ENCODE measurements at regions not wholly inside any gene's neighbourhood (a gene's known extent, or its start where the extent isn't known, plus 50 kb on each side); places are given as distances from the start of the nearest gene placed in this dataset.

DNA sequence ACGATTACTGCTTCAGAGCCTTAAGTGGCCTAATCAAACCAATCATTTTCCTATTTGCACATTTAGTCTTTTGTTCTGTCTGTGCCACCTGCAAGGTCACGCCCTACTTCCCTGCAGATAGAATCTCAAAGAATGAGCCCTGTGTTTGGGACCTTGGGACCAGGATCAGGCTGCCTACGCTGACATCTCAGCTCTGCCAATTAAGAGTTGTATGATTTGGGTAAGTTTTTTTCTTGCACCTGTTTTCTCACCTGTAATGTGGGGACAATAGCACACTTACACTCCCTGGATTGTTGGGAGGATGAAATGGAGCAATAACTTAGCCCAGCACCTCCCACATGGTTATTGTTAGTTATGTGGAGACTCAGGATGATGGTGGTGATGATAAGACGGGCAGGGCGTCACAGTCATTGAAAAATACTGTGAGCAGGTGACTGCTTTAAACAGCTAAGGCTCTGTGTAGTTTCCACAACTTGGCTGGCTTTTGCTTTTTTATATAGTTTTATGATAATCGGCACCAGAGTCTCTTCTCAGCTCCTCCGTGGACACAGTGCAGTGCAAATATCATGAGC, 155.0 kb downstream of the ADAMTS15 start:
- TF ChIP-seq, protein P1, sequence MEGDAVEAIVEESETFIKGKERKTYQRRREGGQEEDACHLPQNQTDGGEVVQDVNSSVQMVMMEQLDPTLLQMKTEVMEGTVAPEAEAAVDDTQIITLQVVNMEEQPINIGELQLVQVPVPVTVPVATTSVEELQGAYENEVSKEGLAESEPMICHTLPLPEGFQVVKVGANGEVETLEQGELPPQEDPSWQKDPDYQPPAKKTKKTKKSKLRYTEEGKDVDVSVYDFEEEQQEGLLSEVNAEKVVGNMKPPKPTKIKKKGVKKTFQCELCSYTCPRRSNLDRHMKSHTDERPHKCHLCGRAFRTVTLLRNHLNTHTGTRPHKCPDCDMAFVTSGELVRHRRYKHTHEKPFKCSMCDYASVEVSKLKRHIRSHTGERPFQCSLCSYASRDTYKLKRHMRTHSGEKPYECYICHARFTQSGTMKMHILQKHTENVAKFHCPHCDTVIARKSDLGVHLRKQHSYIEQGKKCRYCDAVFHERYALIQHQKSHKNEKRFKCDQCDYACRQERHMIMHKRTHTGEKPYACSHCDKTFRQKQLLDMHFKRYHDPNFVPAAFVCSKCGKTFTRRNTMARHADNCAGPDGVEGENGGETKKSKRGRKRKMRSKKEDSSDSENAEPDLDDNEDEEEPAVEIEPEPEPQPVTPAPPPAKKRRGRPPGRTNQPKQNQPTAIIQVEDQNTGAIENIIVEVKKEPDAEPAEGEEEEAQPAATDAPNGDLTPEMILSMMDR (IDR thresholded peaks at IDR 0.05) = no peak
- DNase-seq (ENCODE audit: low spot score) (no peak), ATAC-seq (ENCODE audit: low FRiP score) (no peak)

DNA sequence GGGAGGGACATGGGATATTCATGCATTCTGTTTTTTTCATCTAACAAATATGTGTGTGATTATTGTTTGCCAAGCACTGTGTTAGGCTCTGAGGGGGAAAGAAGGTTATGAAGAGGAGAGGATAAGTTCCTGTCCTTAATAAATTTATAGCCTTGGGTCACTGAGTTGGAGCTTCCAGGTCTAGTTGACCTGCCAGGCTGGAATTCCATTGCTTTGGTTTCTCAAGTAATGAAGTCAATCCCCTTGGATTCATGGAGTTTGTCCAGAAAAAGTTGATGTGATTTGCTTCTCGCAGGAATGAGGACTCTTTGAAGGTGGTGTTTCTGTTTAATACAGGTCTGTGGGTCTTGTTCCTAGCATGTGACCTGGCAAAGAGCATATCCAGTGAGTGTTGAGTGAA, 156.2 kb downstream of the ADAMTS15 start:
- ATAC-seq (ENCODE audit: low FRiP score) (no peak), DNase-seq (ENCODE audit: low spot score) (no peak)
- TF ChIP-seq, protein P1 (IDR thresholded peaks at IDR 0.05) = no peak

DNA sequence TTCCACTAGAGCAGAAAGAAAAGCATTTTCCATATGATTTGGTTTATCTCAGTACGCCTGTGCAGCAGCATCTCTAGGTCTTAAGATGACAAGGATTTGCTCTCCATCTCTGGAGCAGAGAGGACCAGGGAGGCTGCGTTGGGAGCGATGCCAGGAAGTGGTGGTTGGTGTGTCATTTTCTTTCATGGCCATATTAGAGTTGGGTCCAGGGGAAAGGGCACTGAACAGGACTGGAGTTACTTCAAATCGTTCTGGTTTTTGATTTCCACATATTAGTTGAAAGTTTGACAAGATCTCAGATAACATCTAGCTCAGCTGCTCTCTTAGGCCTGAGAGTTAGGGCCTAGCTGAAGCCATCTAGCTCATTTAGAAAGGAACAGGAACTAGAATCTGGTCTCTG, 157.7 kb downstream of the ADAMTS15 start:
- TF ChIP-seq, protein P1 (IDR thresholded peaks at IDR 0.05) = no peak
- DNase-seq (ENCODE audit: low spot score) = no peak
- no peak for ATAC-seq (ENCODE audit: low FRiP score)

DNA sequence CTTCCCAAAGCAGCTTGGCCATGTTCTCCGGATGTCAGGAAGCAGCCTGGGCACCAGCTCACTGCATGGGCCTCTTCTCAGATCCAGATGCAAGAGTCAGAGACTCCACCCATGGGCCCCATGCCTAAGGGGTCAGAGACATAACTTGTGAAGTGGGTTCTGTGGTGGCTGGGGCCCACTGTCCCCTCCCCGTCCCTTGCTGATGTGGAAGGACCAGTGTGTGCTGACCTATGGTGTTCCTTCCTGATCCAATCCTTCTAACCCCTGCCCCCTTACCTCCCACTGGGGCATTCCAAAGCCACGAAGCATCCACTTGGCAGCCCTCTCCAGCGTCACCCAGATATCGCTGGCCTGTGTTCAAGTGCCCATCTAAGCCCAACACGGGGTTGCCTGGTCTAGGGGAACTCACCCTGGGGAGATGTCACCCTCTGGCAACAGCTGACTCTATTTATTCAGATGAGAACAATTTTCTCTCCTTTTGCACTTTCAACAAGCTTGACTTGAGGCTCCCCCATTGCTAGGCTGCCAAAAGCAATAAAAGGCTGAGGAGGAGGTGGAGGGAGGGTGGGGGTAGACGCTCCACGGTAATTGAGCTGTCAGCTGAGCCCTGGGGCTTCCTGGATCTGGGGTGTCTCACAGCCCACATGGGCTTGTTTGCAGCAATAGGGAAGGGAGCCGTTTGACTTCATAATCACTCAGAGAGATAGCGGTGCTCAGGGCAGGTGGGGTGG, 158.5 kb downstream of the ADAMTS15 start:
- TF ChIP-seq, protein P1 (IDR thresholded peaks at IDR 0.05) = no peak
- DNase-seq (ENCODE audit: low spot score) (no peak), ATAC-seq (ENCODE audit: low FRiP score) (peak; percentile 40)

DNA sequence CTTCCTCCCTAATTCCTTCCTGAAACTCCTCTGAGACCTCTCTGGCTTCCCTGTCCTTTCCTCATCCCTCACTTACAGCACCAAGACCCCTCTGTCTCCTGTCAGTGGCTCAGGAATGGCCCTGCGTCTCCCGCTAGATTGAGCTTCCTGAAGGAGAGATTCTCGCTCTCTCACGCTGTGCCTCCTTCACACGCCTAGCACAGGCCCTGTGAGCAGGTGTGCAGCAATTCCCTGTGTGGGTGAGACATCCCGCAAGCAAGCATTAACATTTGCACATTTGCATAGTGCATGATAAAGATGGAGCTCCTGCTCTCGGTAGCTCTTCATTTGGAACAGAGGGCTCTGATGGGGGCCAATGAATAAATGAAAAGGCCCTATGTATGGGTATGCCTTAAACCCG, 159.8 kb downstream of the ADAMTS15 start:
- DNase-seq (ENCODE audit: low spot score) = no peak
- no peak for ATAC-seq (ENCODE audit: low FRiP score)
- TF ChIP-seq, protein P1 (IDR thresholded peaks at IDR 0.05) = no peak

DNA sequence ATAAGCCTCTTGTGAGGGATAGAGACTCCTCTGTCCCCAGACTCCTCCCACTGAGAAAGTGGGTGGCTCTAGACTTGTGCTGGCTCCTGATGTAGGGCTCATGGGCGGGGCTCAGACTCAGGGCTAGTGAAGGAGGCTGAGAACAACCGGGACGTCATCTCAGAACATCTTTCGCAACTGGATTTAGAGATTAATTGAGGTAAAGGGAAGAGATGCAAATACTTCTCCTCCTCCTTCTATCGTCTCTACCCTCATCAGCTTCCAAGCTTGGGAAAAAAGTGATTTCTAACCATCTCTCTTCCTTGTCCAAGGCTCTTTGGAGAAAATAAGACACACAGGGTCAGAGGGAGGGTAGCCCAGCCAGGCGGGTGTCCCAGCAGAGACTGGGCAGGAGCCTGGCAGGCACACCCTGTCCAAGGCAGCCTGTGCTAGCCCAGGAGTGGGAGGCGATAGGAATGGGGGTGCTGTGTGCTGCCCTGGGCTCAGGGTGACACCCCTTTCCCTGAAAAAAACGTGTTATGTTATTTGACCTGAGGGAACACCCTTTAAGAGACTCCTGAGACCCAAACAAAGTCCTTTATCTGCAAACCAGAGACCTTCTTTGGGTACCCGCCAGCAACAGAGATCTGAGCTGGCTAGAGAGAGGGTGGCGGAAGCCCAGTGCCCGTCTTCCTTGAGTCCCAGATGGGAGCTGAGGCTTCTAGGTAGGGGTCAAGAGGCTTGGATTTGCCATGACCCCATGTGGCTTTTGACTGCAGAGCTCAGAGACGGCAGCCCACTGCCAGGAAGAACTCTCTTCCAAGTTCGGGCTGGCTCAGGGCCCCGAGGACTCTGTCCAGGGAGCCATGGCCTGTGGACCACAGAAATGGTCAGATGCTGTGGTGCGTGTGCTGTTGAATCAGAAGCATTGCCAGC, 160.9 kb downstream of the ADAMTS15 start:
- peak; percentile 80 for ATAC-seq (ENCODE audit: low FRiP score)
- TF ChIP-seq, protein P1 (IDR thresholded peaks at IDR 0.05) = no peak
- DNase-seq (ENCODE audit: low spot score) = peak; percentile 68
